NCI-H2107 treated with DMSO at 0.1 percent for 48 hours (cell line): ENCODE measurements at regions not wholly inside any gene's neighbourhood (a gene's known extent, or its start where the extent isn't known, plus 50 kb on each side); places are given as distances from the start of the nearest gene placed in this dataset.

Experiments
- DNase-seq: peaks from one replicate; lab custom pipeline; 2025; ENCODE audit not compliant: unreplicated experiment; lab: John Stamatoyannopoulos, UW

- no peak for DNase-seq
Measured at GRCh38 chr6:14317387-14317970, 199.9 kb downstream of the CD83 start.

GRCh38 chr6:14320332-14320731 lies 202.8 kb downstream of the CD83 start:
- no peak for DNase-seq

GRCh38 chr6:14321992-14322772 lies 204.6 kb downstream of the CD83 start:
- no peak for DNase-seq

GRCh38 chr6:14322841-14323240 lies 205.3 kb downstream of the CD83 start:
- no peak for DNase-seq

- no peak for DNase-seq
Measured at GRCh38 chr6:14326774-14327173, 209.2 kb downstream of the CD83 start.

- DNase-seq = no peak
Measured at GRCh38 chr6:14328163-14328562, 210.6 kb downstream of the CD83 start.

GRCh38 chr6:14333556-14334305 lies 216.2 kb downstream of the CD83 start:
- no peak for DNase-seq

- no peak for DNase-seq
Measured at GRCh38 chr6:14335071-14335470, 217.5 kb downstream of the CD83 start.

GRCh38 chr6:14337152-14337551 lies 219.6 kb downstream of the CD83 start:
- no peak for DNase-seq

GRCh38 chr6:14339172-14339571 lies 221.6 kb downstream of the CD83 start:
- DNase-seq = no peak

- DNase-seq = no peak
Measured at GRCh38 chr6:14339711-14340584, 222.4 kb downstream of the CD83 start.

GRCh38 chr6:14344486-14344885 lies 226.9 kb downstream of the CD83 start:
- no peak for DNase-seq

- no peak for DNase-seq
Measured at GRCh38 chr6:14348389-14348788, 230.8 kb downstream of the CD83 start.

- no peak for DNase-seq
Measured at GRCh38 chr6:14349507-14349906, 231.9 kb downstream of the CD83 start.

GRCh38 chr6:14350210-14350609 lies 232.6 kb downstream of the CD83 start:
- no peak for DNase-seq

GRCh38 chr6:14353281-14353680 lies 235.7 kb downstream of the CD83 start:
- no peak for DNase-seq

GRCh38 chr6:14353798-14354197 lies 236.2 kb downstream of the CD83 start:
- DNase-seq = no peak

GRCh38 chr6:14354919-14355572 lies 237.5 kb downstream of the CD83 start:
- no peak for DNase-seq

- DNase-seq = no peak
Measured at GRCh38 chr6:14359438-14359837, 241.9 kb downstream of the CD83 start.

GRCh38 chr6:14360565-14360964 lies 243.0 kb downstream of the CD83 start:
- DNase-seq = no peak

- DNase-seq = no peak
Measured at GRCh38 chr6:14361297-14361696, 243.7 kb downstream of the CD83 start.
